ENCODE measurements at regions not wholly inside any gene's neighbourhood (a gene's known extent, or its start where the extent isn't known, plus 50 kb on each side); places are given as distances from the start of the nearest gene placed in this dataset.
"Not testable (repeated sequence)": the region's sequence is repeated elsewhere in the genome, so short reads cannot be mapped to it uniquely, and the experiment has no call there.

- DNase-seq (ENCODE audit: low read depth) = no peak
Observed at GRCh38 chr14:84864548-84865271, 665.2 kb upstream of the FLRT2 start.

- no peak for DNase-seq (ENCODE audit: low read depth)
Observed at GRCh38 chr14:84871734-84872133, 658.2 kb upstream of the FLRT2 start.

- DNase-seq (ENCODE audit: low read depth) = no peak
Observed at GRCh38 chr14:84874436-84874835, 655.5 kb upstream of the FLRT2 start.

DNA sequence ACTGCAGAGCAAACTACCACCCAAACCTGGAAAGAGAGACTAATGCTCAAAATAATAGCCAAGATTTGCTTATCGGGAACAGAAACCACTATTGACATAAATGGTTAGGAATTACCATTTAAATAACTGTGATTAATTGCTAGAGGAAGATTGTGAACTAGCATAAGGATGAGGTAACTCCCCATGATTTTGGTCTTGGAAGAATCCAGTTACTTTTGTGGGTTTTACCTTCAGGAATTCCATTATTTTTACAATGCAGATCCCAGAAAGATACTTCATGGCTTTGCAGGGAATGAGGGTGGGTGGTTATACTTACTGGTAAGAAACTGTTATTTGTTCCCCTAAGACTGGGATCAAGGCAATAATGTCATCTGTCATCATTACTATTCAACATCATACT lies 652.9 kb upstream of the FLRT2 start:
- no peak for DNase-seq (ENCODE audit: low read depth)

DNA sequence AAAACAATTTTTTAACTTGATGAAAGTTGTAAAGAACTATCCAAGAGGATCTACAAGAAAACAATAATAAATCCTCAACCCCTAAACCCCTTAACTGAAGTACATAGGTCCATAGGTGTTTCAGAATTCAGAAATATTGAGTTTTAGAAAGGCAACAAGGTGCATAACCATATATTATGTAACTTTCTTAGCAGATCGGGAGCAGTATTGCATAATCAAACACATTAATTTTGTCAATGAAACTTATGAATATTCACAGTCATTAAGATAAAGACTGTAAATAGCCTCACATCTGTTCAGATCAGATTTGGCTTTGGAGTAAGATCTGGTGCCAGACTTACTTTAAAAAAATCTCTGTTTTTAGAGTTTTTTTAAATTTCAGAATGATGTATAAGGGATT lies 647.1 kb upstream of the FLRT2 start:
- DNase-seq (ENCODE audit: low read depth) = no peak

DNA sequence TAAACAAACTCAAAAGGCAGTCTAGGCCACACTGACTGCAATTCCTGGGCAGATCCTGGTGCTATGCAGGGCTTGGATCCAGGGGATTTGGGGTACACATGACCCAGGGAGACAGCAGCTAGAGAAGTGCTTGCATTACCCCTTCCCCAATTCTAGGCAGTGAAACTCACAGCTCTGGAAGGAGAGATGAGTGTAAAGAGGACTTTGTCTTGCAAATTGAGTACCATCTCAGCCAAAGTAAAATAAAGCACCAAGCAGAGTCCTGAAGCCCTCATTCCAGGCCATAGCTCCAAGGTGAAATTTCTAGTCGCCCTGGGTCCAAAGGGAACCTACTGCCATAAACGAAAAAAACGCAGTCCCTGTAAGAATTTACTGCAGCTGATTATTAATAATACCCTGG lies 644.9 kb upstream of the FLRT2 start:
- DNase-seq (ENCODE audit: low read depth) = no peak

DNA sequence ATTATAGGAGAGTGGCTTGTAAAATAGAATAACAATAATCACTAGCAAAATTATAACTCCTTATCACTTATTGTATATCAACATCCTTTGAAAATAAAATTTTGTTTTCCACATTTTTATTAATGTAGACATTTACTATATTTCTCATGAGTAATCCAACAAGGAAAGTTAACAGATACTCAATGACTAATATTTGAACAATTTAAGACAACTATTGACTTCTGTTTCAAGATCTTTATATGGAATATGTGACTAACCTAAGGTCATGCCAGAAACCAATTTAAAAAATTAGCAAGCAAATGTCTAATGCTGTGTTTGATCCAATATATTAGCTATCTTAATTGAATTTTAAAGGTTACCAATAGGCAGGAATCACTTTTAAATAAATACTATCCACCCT lies 638.5 kb upstream of the FLRT2 start:
- no peak for DNase-seq (ENCODE audit: low read depth)

DNA sequence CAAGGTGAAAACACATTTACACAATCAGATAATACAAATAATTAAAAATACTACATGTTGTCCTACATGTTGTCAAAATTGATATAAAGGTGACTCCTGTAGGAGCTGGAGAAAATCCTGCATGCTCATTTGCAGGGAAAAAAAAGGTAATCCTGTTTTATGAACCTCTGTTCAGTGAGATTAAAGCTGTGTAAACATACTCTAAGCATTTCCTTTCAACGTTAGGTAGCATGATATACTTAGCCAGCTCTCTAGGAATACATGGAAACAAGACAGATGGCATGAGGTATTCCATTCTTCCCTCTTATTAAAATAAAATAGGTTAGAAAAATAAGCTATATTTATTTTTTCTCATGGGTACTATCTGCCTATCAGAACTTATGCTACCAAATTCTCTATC lies 635.7 kb upstream of the FLRT2 start:
- no peak for DNase-seq (ENCODE audit: low read depth)

DNA sequence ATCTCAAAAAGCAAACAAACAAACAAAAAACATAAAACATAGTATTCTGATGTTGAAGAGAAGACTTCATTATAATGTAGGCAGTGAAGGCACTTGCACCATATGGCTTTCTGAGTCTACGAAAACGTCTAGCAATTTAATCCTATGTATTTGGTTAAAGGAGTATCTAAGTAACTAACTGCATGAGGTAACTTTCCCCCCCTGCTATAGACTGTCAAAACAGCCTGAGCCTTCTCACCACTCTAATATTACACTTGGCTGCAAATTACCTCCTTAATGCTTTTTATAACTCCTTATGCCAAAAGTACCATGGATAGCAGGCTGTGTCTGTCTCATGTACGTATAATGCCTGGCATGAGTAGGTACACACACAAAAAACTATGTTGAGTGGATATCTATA lies 607.6 kb upstream of the FLRT2 start:
- no peak for DNase-seq (ENCODE audit: low read depth)

DNA sequence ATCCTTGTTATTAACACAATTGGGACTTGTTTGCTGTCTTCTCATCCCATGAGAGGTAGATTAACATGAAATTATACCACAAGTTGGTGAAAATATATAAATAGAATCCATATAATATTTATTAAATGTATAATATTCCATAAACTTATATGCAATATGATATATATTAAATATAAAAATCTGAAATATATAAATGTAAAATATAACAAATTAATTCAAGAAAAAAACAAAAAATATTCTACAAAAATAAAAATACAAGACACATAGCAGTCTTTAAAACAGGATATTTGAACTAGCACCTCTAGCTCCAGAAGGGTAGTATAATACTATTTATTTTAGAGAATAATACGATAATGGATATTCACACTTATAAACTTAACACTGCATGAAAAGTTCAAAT lies 603.3 kb upstream of the FLRT2 start:
- DNase-seq (ENCODE audit: low read depth) = no peak

- no peak for DNase-seq (ENCODE audit: low read depth)
Observed at GRCh38 chr14:84927096-84927827, 602.7 kb upstream of the FLRT2 start.

DNA sequence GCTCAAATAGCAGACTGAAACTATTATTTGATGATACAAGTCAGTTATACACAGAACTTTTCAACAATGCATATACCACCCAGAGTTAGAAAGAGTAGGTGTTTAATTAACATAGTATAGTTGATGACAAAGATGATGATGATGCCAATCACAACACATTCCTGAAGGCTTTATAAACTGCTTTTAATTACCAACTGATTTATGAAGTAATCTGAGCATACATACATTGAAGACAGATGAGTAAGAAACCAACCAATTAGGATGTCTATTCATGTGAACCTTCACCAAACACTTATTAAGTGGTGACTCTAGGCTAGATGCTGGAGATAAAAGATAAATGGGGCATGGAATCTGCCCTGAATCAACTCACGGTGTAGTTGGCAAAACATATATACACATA lies 600.9 kb upstream of the FLRT2 start:
- DNase-seq (ENCODE audit: low read depth) = no peak

- no peak for DNase-seq (ENCODE audit: low read depth)
Observed at GRCh38 chr14:84929834-84930233, 600.1 kb upstream of the FLRT2 start.

GRCh38 chr14:84937016-84937415 lies 592.9 kb upstream of the FLRT2 start:
- DNase-seq (ENCODE audit: low read depth) = no peak

DNA sequence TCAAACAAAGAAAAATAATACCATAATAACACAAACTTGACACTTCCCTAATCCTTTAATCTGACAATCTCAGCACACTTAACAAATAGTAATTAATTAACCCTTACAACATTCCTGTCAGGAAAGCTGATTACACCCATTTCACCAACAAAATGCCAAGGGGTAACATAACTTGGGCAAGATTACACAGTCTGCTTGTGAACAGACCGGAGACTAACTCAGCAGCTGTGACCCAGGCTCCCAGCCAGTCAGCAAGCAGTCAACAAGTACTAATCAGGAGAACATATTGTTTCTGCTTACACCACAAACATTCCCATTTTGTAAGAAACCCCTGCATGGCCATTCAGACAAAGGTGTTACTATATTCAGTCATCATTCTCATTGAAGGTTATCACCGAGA lies 592.5 kb upstream of the FLRT2 start:
- DNase-seq (ENCODE audit: low read depth) = no peak

DNA sequence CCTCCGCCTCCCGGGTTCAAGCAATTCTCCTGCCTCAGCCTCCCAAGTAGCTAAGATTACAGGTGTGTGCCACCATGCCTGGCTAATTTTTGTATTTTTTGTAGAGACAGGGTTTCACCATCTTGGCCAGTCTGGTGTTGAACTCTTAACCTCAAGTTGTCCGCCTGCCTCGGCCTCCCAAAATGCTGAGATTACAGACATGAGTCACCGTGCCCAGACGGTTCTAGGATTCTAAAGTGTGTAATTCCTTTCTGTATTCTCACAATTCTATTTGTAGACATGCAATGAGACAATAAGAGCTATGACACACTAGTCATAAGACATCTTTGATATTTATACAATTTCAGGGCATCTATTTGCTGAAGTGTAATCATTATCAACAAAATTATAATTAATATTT lies 585.0 kb upstream of the FLRT2 start:
- DNase-seq (ENCODE audit: low read depth) = not testable (repeated sequence)

DNA sequence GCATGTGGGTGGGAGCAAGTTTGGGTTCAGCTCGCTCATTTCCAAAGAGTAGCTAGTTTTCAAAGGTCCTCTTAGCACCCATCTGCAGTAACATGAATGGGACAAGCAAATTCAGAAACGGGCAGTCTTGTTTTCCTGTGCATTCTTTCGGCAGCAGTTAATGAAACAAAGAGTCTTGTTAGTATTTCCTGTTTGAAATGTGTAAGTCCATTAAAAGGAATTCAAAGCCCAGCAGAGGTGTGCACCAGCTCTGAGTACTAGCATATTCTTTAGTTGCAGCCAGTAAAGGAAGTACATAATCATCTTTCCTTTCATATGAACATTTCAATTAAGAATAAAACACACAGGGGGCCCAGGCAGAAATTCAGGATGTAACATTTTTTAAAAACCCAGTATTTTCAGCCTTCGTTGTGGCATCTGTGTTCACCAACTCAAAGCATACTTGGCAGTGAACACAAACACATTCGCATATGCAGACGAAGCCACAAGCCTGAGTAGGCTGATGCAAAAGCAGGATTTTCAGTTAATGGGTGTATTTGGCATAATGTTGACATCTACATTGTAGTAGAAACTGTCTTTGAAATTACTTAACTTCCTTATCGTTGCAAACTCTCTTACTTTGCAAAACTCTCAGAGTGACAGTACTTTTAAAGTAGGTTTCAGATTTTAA lies 570.0 kb upstream of the FLRT2 start:
- DNase-seq (ENCODE audit: low read depth) = no peak

GRCh38 chr14:84961637-84962036 lies 568.3 kb upstream of the FLRT2 start:
- DNase-seq (ENCODE audit: low read depth) = no peak

DNA sequence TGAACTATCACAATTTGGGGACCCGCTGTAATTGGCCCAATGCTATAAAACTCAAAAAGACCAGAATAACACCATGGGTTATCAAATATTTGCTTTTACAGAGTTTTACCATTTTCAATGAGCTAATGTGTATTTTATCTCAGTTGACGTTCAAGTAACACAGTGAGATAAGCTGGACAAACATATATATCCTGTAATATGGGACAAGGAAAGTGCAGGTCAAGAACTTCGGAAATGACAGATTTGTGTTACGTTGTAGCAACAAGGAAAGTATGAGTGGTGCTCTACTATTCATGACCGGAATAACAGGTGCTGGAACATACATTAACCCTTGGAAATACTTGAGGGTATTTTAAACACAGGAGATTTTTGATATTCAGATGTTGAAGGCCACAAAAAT lies 566.4 kb upstream of the FLRT2 start:
- DNase-seq (ENCODE audit: low read depth) = no peak

DNA sequence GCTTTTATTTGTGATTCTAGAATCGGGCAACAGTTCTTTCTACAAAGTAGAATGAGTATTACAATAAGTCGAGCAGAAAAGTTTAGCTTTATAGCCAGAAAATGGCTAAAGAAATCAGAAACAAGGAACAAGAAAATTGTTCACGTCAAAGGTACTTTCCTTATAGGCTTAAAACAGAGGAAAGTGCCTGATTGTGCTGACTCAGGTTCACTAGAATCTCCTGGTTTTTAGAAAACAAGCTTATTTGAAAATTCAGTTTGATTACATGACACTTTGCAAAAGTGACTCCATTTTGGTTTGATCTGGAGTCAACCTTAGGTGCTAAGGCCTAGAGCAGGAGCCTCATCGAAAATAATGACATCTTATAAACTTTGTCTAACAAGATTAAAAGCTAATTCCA lies 564.7 kb upstream of the FLRT2 start:
- no peak for DNase-seq (ENCODE audit: low read depth)

DNA sequence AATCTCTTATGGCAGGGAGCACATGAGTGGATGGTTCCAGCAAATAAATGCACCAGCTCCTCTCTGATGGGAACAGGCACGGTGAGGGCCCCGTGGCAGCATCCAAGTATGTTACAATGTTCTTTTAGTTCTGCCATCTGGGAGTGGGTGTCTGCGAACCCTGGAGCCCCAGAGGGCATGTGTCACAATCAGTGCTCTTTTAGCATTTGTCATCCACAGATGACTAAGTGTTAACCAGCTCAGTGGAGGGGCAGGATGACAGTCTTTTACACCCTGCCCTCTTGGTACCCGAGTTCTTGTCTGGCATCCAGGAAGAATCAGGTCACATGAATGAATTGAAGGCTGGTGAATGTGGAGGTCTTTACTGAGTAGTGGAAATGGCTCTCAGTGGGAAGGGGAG lies 560.4 kb upstream of the FLRT2 start:
- no peak for DNase-seq (ENCODE audit: low read depth)

GRCh38 chr14:84975241-84975902 lies 554.6 kb upstream of the FLRT2 start:
- DNase-seq (ENCODE audit: low read depth) = no peak

DNA sequence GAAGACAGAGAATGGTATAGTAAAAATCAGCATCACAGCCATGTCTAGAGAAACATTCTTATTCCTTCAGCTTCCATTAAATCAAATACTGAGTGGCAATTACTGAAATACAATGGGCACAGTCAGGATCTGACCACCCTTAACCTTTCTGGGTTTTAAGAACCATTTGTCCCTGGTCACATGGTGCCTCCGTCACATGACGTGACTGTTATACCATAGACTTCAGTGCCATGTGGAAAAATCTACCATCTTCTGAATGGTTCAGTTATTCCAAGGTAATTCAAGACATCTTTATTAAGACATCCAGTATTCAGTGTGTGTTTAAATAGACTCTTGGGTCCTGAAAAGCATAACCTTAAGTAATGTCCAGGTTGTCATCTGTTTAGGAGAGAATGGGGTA lies 553.1 kb upstream of the FLRT2 start:
- no peak for DNase-seq (ENCODE audit: low read depth)

All from RPMI7951 (cell line).